ENCODE measurements at regions not wholly inside any gene's neighbourhood (a gene's known extent, or its start where the extent isn't known, plus 50 kb on each side); places are given as distances from the start of the nearest gene placed in this dataset.

DNA sequence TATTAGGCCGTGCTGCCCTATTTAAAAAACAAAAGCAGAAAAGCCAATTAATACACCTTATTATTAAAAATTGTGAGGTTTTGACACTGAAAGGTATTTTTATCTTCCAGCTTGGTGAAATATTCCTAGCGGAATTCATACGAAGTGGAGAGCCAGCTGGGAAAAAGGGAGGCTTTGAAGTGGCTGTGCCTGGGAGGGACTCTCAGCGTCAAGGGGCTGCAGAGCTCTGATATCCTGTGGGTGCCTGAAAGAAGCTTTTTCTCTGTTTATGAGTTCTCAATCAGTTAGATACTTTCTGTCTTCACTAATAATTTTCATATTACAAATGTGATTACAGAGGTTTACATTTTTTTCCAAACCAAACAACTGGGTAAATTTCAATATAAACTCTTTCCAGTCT, 140.2 kb upstream of the MIR17HG start:
- no peak for TF ChIP-seq ZNF843 (tag by site-specific recombination; IDR thresholded peaks at IDR 0.05)
- TF ChIP-seq, protein P1, sequence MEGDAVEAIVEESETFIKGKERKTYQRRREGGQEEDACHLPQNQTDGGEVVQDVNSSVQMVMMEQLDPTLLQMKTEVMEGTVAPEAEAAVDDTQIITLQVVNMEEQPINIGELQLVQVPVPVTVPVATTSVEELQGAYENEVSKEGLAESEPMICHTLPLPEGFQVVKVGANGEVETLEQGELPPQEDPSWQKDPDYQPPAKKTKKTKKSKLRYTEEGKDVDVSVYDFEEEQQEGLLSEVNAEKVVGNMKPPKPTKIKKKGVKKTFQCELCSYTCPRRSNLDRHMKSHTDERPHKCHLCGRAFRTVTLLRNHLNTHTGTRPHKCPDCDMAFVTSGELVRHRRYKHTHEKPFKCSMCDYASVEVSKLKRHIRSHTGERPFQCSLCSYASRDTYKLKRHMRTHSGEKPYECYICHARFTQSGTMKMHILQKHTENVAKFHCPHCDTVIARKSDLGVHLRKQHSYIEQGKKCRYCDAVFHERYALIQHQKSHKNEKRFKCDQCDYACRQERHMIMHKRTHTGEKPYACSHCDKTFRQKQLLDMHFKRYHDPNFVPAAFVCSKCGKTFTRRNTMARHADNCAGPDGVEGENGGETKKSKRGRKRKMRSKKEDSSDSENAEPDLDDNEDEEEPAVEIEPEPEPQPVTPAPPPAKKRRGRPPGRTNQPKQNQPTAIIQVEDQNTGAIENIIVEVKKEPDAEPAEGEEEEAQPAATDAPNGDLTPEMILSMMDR (tag by site-specific recombination; IDR thresholded peaks at IDR 0.05): no peak
- TF ChIP-seq, protein P2, sequence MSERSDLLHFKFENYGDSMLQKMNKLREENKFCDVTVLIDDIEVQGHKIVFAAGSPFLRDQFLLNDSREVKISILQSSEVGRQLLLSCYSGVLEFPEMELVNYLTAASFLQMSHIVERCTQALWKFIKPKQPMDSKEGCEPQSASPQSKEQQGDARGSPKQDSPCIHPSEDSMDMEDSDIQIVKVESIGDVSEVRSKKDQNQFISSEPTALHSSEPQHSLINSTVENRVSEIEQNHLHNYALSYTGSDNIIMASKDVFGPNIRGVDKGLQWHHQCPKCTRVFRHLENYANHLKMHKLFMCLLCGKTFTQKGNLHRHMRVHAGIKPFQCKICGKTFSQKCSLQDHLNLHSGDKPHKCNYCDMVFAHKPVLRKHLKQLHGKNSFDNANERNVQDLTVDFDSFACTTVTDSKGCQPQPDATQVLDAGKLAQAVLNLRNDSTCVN (tag by site-specific recombination; optimal IDR thresholded peaks at IDR 0.05): no peak
- TF ChIP-seq, protein P3, sequence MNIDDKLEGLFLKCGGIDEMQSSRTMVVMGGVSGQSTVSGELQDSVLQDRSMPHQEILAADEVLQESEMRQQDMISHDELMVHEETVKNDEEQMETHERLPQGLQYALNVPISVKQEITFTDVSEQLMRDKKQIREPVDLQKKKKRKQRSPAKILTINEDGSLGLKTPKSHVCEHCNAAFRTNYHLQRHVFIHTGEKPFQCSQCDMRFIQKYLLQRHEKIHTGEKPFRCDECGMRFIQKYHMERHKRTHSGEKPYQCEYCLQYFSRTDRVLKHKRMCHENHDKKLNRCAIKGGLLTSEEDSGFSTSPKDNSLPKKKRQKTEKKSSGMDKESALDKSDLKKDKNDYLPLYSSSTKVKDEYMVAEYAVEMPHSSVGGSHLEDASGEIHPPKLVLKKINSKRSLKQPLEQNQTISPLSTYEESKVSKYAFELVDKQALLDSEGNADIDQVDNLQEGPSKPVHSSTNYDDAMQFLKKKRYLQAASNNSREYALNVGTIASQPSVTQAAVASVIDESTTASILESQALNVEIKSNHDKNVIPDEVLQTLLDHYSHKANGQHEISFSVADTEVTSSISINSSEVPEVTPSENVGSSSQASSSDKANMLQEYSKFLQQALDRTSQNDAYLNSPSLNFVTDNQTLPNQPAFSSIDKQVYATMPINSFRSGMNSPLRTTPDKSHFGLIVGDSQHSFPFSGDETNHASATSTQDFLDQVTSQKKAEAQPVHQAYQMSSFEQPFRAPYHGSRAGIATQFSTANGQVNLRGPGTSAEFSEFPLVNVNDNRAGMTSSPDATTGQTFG (tag by site-specific recombination; IDR thresholded peaks at IDR 0.05; ENCODE audit: borderline replicate concordance): no peak
- TF ChIP-seq, protein P4, sequence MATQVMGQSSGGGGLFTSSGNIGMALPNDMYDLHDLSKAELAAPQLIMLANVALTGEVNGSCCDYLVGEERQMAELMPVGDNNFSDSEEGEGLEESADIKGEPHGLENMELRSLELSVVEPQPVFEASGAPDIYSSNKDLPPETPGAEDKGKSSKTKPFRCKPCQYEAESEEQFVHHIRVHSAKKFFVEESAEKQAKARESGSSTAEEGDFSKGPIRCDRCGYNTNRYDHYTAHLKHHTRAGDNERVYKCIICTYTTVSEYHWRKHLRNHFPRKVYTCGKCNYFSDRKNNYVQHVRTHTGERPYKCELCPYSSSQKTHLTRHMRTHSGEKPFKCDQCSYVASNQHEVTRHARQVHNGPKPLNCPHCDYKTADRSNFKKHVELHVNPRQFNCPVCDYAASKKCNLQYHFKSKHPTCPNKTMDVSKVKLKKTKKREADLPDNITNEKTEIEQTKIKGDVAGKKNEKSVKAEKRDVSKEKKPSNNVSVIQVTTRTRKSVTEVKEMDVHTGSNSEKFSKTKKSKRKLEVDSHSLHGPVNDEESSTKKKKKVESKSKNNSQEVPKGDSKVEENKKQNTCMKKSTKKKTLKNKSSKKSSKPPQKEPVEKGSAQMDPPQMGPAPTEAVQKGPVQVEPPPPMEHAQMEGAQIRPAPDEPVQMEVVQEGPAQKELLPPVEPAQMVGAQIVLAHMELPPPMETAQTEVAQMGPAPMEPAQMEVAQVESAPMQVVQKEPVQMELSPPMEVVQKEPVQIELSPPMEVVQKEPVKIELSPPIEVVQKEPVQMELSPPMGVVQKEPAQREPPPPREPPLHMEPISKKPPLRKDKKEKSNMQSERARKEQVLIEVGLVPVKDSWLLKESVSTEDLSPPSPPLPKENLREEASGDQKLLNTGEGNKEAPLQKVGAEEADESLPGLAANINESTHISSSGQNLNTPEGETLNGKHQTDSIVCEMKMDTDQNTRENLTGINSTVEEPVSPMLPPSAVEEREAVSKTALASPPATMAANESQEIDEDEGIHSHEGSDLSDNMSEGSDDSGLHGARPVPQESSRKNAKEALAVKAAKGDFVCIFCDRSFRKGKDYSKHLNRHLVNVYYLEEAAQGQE (tag by site-specific recombination; IDR thresholded peaks at IDR 0.05): no peak

Data from HEK293 (cell line).